Fibroblast of the aortic adventitia (primary cell): ENCODE measurements at regions not wholly inside any gene's neighbourhood (a gene's known extent, or its start where the extent isn't known, plus 50 kb on each side); places are given as distances from the start of the nearest gene placed in this dataset.

ENCODE experiments used
- DNase-seq: peaks from one replicate; pipeline ENCODE4 v3.0.0-alpha.2; 2010; ENCODE audit warnings: low read depth
- H3K4me3 ChIP-seq: 2 replicates; pipeline ENCODE4 v1.5.1; 2011; ENCODE audit warnings: low read depth, mild to moderate bottlenecking, control low read depth, low read length, moderate library complexity
- CTCF ChIP-seq: IDR thresholded peaks from 2 replicates; pipeline ENCODE4 v1.5.1; 2011; ENCODE audit warnings: mild to moderate bottlenecking, low read length, control low read depth, inconsistent platforms; ENCODE audit not compliant: insufficient read depth

- peak; percentile 96 for DNase-seq
- no peak overlapping the region for H3K4me3 ChIP-seq
- TF ChIP-seq CTCF = no peak
These were observed 461.3 kb downstream of the ENC1 start for GRCh38 chr5:74179179-74179578.

GRCh38 chr5:74177961-74178360 is 462.6 kb downstream of the ENC1 start:
- no peak for TF ChIP-seq CTCF
- no peak overlapping the region for H3K4me3 ChIP-seq
- no peak for DNase-seq

- peak; percentile 50 for DNase-seq
- H3K4me3 ChIP-seq = no peak overlapping the region
- TF ChIP-seq CTCF = no peak
These were observed 466.2 kb downstream of the ENC1 start for GRCh38 chr5:74174366-74174765.

GRCh38 chr5:74173665-74174064 is 466.9 kb downstream of the ENC1 start:
- no peak for TF ChIP-seq CTCF
- no peak for DNase-seq
- no peak overlapping the region for H3K4me3 ChIP-seq

- no peak overlapping the region for H3K4me3 ChIP-seq
- no peak for DNase-seq
- TF ChIP-seq CTCF = no peak
These were observed 467.3 kb downstream of the ENC1 start for GRCh38 chr5:74173241-74173640.

- no peak for TF ChIP-seq CTCF
- DNase-seq = peak; percentile 68
These were observed 470.8 kb downstream of the ENC1 start for GRCh38 chr5:74169701-74170100.

GRCh38 chr5:74167930-74168315 is 472.6 kb downstream of the ENC1 start:
- DNase-seq = no peak
- no peak overlapping the region for H3K4me3 ChIP-seq
- TF ChIP-seq CTCF = no peak

More at GRCh38 chr5:74169701-74170100, 470.8 kb downstream of the ENC1 start:
- H3K4me3 ChIP-seq = no peak overlapping the region
